Thoracic aorta (tissue), 2 donors: ENCODE measurements at regions not wholly inside any gene's neighbourhood (a gene's known extent, or its start where the extent isn't known, plus 50 kb on each side); places are given as distances from the start of the nearest gene placed in this dataset.

ENCODE experiments used
- ATAC-seq: fragments of 150-250 bp; one replicate; pipeline ENCODE4 v1.8.0; 2017; ENCODE audit warnings: low read depth; ENCODE audit not compliant: insufficient number of reproducible peaks, low FRiP score
- DNase-seq: peaks from one replicate; pipeline ENCODE4 v3.0.0-alpha.2; 2020; ENCODE audit warnings: low spot score
- H3K27ac ChIP-seq, 2 donors: fragments of 200-600 bp; sonication (generic); 1 replicate in 1 of 2; 2 replicates in 1 of 2; pipeline ENCODE4 v1.5.1; 2016; ENCODE audit warnings: mild to moderate bottlenecking in 2 of 2, moderate library complexity in 2 of 2
- H3K27me3 ChIP-seq: fragments of 200-600 bp; sonication (generic); replicated peaks from 2 replicates; pipeline ENCODE4 v1.6.0; 2016; ENCODE audit warnings: mild to moderate bottlenecking; ENCODE audit not compliant: insufficient read depth
- H3K36me3 ChIP-seq: fragments of 200-600 bp; sonication (generic); one replicate; pipeline ENCODE4 v1.5.1; 2016
- H3K4me1 ChIP-seq, 2 donors: fragments of 200-600 bp; sonication (generic); 1 replicate in 1 of 2; 2 replicates in 1 of 2; pipeline versions ENCODE4 v1.5.1 to v1.6.0; 2016; ENCODE audit warnings: low read depth in 2 of 2, mild to moderate bottlenecking in 1 of 2; ENCODE audit not compliant: control insufficient read depth in 1 of 2
- H3K4me3 ChIP-seq: fragments of 200-600 bp; sonication (generic); 2 replicates; pipeline ENCODE4 v1.5.1; 2016; ENCODE audit warnings: mild to moderate bottlenecking
- H3K9me3 ChIP-seq: fragments of 200-600 bp; sonication (generic); 2 replicates; pipeline ENCODE4 v1.5.1; 2016
- CTCF ChIP-seq: fragments of 200-600 bp; sonication (generic); IDR thresholded peaks from one replicate; pipeline ENCODE4 v1.5.1; 2019; ENCODE audit warnings: antibody characterized with exemption

GRCh38 chr11:24391167-24391566 lies 105.7 kb upstream of the LUZP2 start:
- Histone ChIP-seq H3K27me3 (no peaks in the 10 kb centered on the region), H3K27ac (no peak overlapping the region), H3K4me3 (no peak overlapping the region), H3K36me3 (no peaks in the 10 kb centered on the region), H3K9me3 (no peaks in the 10 kb centered on the region), H3K4me1 (no peaks in the 10 kb centered on the region)
- no peak for TF ChIP-seq CTCF
- DNase-seq (no peak), ATAC-seq (no peak)

GRCh38 chr11:24400059-24400665 lies 96.7 kb upstream of the LUZP2 start:
- DNase-seq (no peak), ATAC-seq (no peak)
- TF ChIP-seq CTCF = no peak
- no peaks in the 10 kb centered on the region for H3K4me1 ChIP-seq
- H3K36me3 ChIP-seq = no peaks in the 10 kb centered on the region
- no peaks in the 10 kb centered on the region for H3K27me3 ChIP-seq
- H3K9me3 ChIP-seq = no peaks in the 10 kb centered on the region
- no peak overlapping the region for H3K4me3 ChIP-seq
- H3K27ac ChIP-seq = no peak overlapping the region

GRCh38 chr11:24406389-24406788 lies 90.5 kb upstream of the LUZP2 start:
- no peak overlapping the region for H3K4me3 ChIP-seq
- no peaks in the 10 kb centered on the region for H3K36me3 ChIP-seq
- H3K9me3 ChIP-seq = no peaks in the 10 kb centered on the region
- H3K27ac ChIP-seq = no peak overlapping the region
- no peak for TF ChIP-seq CTCF
- ATAC-seq = no peak
- DNase-seq = no peak
- H3K27me3 ChIP-seq = no peaks in the 10 kb centered on the region
- H3K4me1 ChIP-seq = no peaks in the 10 kb centered on the region

- H3K4me1 ChIP-seq = no peaks in the 10 kb centered on the region
- ATAC-seq = no peak
- no peaks in the 10 kb centered on the region for H3K27me3 ChIP-seq
- no peak overlapping the region for H3K4me3 ChIP-seq
- H3K27ac ChIP-seq = no peak overlapping the region
- TF ChIP-seq CTCF = no peak
- H3K9me3 ChIP-seq = no peaks in the 10 kb centered on the region
- H3K36me3 ChIP-seq = no peaks in the 10 kb centered on the region
- DNase-seq = no peak
These were observed 89.9 kb upstream of the LUZP2 start for GRCh38 chr11:24406980-24407379.

- no peak overlapping the region for H3K4me3 ChIP-seq
- H3K4me1 ChIP-seq = no peaks in the 10 kb centered on the region
- H3K27me3 ChIP-seq = no peaks in the 10 kb centered on the region
- no peaks in the 10 kb centered on the region for H3K36me3 ChIP-seq
- no peak for DNase-seq
- no peak for TF ChIP-seq CTCF
- ATAC-seq = no peak
- H3K27ac ChIP-seq = no peak overlapping the region
- H3K9me3 ChIP-seq = no peaks in the 10 kb centered on the region
These were observed 89.1 kb upstream of the LUZP2 start for GRCh38 chr11:24407733-24408132.
